Activated T-helper 1 cell treated with anti-CD3 and anti-CD28 coated beads, Interleukin-12 subunit alpha, Interleukin-12 subunit beta, Interleukin-2, Interleukin-4 antibody, amounts not matched to agents 30 ng/mL and 10 ng/mL and 1 ng/mL, durations not matched to agents 14 hours and 24 hours and 36 hours (primary cell): ENCODE measurements at regions not wholly inside any gene's neighbourhood (a gene's known extent, or its start where the extent isn't known, plus 50 kb on each side); places are given as distances from the start of the nearest gene placed in this dataset.
"Not testable (repeated sequence)": the region's sequence is repeated elsewhere in the genome, so short reads cannot be mapped to it uniquely, and the experiment has no call there.

Experiments used
- DNase-seq: peaks from one replicate; pipeline ENCODE4 v3.0.0; 2021; ENCODE audit warnings: low spot score
- H3K27ac Mint-ChIP-seq: one replicate; pipeline ENCODE4 v1.8.0; 2021; ENCODE audit warnings: mild to moderate bottlenecking, mixed read lengths
- H3K27me3 Mint-ChIP-seq: one replicate; pipeline ENCODE4 v1.8.0; 2022; ENCODE audit warnings: mild to moderate bottlenecking, moderate library complexity, mixed read lengths; ENCODE audit not compliant: insufficient read depth
- H3K36me3 Mint-ChIP-seq: one replicate; pipeline ENCODE4 v1.8.0; 2021; ENCODE audit warnings: low read depth, mixed read lengths
- H3K4me1 Mint-ChIP-seq: one replicate; pipeline ENCODE4 v1.8.0; 2021; ENCODE audit warnings: low read depth, mixed read lengths
- H3K4me3 Mint-ChIP-seq: one replicate; pipeline ENCODE4 v1.8.0; 2021; ENCODE audit warnings: mild to moderate bottlenecking, moderate library complexity, mixed read lengths
- H3K9me3 Mint-ChIP-seq: one replicate; pipeline ENCODE4 v1.8.0; 2021; ENCODE audit warnings: mixed read lengths
- intact Hi-C: fragments of 100-400 bp; cut with micrococcal nuclease; formaldehyde crosslinking; loops from one replicate; pipeline ENCODE4 v1.15.1; 2024

- intact Hi-C loops, result no loop called here
- Mint-ChIP-seq H3K4me3 (no peak overlapping the region), H3K27me3 (peaks cover 2% of the 10 kb centered on the region), H3K36me3 (no peaks in the 10 kb centered on the region), H3K4me1 (no peaks in the 10 kb centered on the region), H3K27ac (no peak overlapping the region), H3K9me3 (no peaks in the 10 kb centered on the region)
- no peak for DNase-seq
Observed at GRCh38 chr1:222404710-222405109, 143.2 kb downstream of the HHIPL2 start.

GRCh38 chr1:222399197-222399596 lies 148.7 kb downstream of the HHIPL2 start:
- Mint-ChIP-seq H3K27me3 (no peaks in the 10 kb centered on the region), H3K4me3 (no peak overlapping the region), H3K9me3 (peaks cover 2% of the 10 kb centered on the region), H3K4me1 (peaks cover 5% of the 10 kb centered on the region), H3K36me3 (no peaks in the 10 kb centered on the region), H3K27ac (no peak overlapping the region)
- intact Hi-C loops, result no loop called here
- DNase-seq, result no peak

- H3K9me3 Mint-ChIP-seq, result peaks cover 3% of the 10 kb centered on the region
- no peaks in the 10 kb centered on the region for H3K27me3 Mint-ChIP-seq
- intact Hi-C loops, result no loop called here
- H3K4me3 Mint-ChIP-seq, result no peak overlapping the region
- peaks cover 4% of the 10 kb centered on the region for H3K4me1 Mint-ChIP-seq
- H3K27ac Mint-ChIP-seq, result no peak overlapping the region
- DNase-seq, result no peak
- H3K36me3 Mint-ChIP-seq, result no peaks in the 10 kb centered on the region
Observed at GRCh38 chr1:222394224-222394623, 153.7 kb downstream of the HHIPL2 start.

GRCh38 chr1:222392556-222392955 lies 155.3 kb downstream of the HHIPL2 start:
- DNase-seq, result no peak
- Mint-ChIP-seq H3K9me3 (peaks cover 10% of the 10 kb centered on the region), H3K27me3 (no peaks in the 10 kb centered on the region), H3K4me1 (no peaks in the 10 kb centered on the region), H3K36me3 (no peaks in the 10 kb centered on the region), H3K4me3 (no peak overlapping the region), H3K27ac (no peak overlapping the region)
- intact Hi-C loops, result no loop called here

- Mint-ChIP-seq H3K27me3 (no peaks in the 10 kb centered on the region), H3K4me1 (no peaks in the 10 kb centered on the region), H3K4me3 (no peak overlapping the region), H3K27ac (no peak overlapping the region), H3K36me3 (no peaks in the 10 kb centered on the region), H3K9me3 (peaks cover 10% of the 10 kb centered on the region)
- DNase-seq, result no peak
- intact Hi-C loops, result no loop called here
Observed at GRCh38 chr1:222390181-222390580, 157.7 kb downstream of the HHIPL2 start.

- Mint-ChIP-seq H3K4me1 (no peaks in the 10 kb centered on the region), H3K4me3 (no peak overlapping the region), H3K36me3 (no peaks in the 10 kb centered on the region), H3K27me3 (no peaks in the 10 kb centered on the region), H3K9me3 (peaks cover 10% of the 10 kb centered on the region), H3K27ac (no peak overlapping the region)
- no peak for DNase-seq
- intact Hi-C loops, result no loop called here
Observed at GRCh38 chr1:222387007-222387814, 160.7 kb downstream of the HHIPL2 start.

GRCh38 chr1:222385955-222386354 lies 161.9 kb downstream of the HHIPL2 start:
- H3K4me1 Mint-ChIP-seq, result no peaks in the 10 kb centered on the region
- H3K9me3 Mint-ChIP-seq, result peaks cover 15% of the 10 kb centered on the region
- no peak overlapping the region for H3K27ac Mint-ChIP-seq
- no peak overlapping the region for H3K4me3 Mint-ChIP-seq
- intact Hi-C loops, result no loop called here
- no peak for DNase-seq
- no peaks in the 10 kb centered on the region for H3K27me3 Mint-ChIP-seq
- H3K36me3 Mint-ChIP-seq, result no peaks in the 10 kb centered on the region

- intact Hi-C loops, result no loop called here
- Mint-ChIP-seq H3K4me1 (no peaks in the 10 kb centered on the region), H3K36me3 (no peaks in the 10 kb centered on the region), H3K27me3 (no peaks in the 10 kb centered on the region), H3K9me3 (peaks cover 15% of the 10 kb centered on the region), H3K4me3 (no peak overlapping the region), H3K27ac (no peak overlapping the region)
- DNase-seq, result no peak
Observed at GRCh38 chr1:222385262-222385661, 162.6 kb downstream of the HHIPL2 start.

GRCh38 chr1:222384531-222384930 lies 163.4 kb downstream of the HHIPL2 start:
- H3K36me3 Mint-ChIP-seq, result no peaks in the 10 kb centered on the region
- H3K4me3 Mint-ChIP-seq, result no peak overlapping the region
- no peak overlapping the region for H3K27ac Mint-ChIP-seq
- intact Hi-C loops, result no loop called here
- no peaks in the 10 kb centered on the region for H3K27me3 Mint-ChIP-seq
- peaks cover 15% of the 10 kb centered on the region for H3K9me3 Mint-ChIP-seq
- H3K4me1 Mint-ChIP-seq, result no peaks in the 10 kb centered on the region
- DNase-seq, result no peak

- Mint-ChIP-seq H3K27ac (no peak overlapping the region), H3K9me3 (peaks cover 8% of the 10 kb centered on the region), H3K4me1 (no peaks in the 10 kb centered on the region), H3K4me3 (no peak overlapping the region), H3K27me3 (no peaks in the 10 kb centered on the region), H3K36me3 (no peaks in the 10 kb centered on the region)
- no peak for DNase-seq
- intact Hi-C loops, result no loop called here
Observed at GRCh38 chr1:222382171-222382570, 165.7 kb downstream of the HHIPL2 start.

GRCh38 chr1:222377428-222378088 lies 170.3 kb downstream of the HHIPL2 start:
- DNase-seq, result no peak
- Mint-ChIP-seq H3K4me3 (no peak overlapping the region), H3K27ac (no peak overlapping the region), H3K9me3 (peaks cover 8% of the 10 kb centered on the region), H3K36me3 (no peaks in the 10 kb centered on the region), H3K27me3 (no peaks in the 10 kb centered on the region), H3K4me1 (no peaks in the 10 kb centered on the region)
- intact Hi-C loops, result no loop called here

- intact Hi-C loops, H3K36me3 Mint-ChIP-seq, H3K4me1 Mint-ChIP-seq, H3K4me3 Mint-ChIP-seq, H3K27ac Mint-ChIP-seq, H3K9me3 Mint-ChIP-seq, DNase-seq, H3K27me3 Mint-ChIP-seq: not testable (repeated sequence)
Observed at GRCh38 chr1:222376791-222377190, 171.1 kb downstream of the HHIPL2 start.

GRCh38 chr1:222375701-222376100 lies 172.2 kb downstream of the HHIPL2 start:
- no peak for DNase-seq
- no peaks in the 10 kb centered on the region for H3K27me3 Mint-ChIP-seq
- H3K27ac Mint-ChIP-seq, result no peak overlapping the region
- H3K4me3 Mint-ChIP-seq, result no peak overlapping the region
- H3K36me3 Mint-ChIP-seq, result no peaks in the 10 kb centered on the region
- H3K9me3 Mint-ChIP-seq, result no peaks in the 10 kb centered on the region
- intact Hi-C loops, result no loop called here
- H3K4me1 Mint-ChIP-seq, result no peaks in the 10 kb centered on the region
